ENCODE measurements at regions not wholly inside any gene's neighbourhood (a gene's known extent, or its start where the extent isn't known, plus 50 kb on each side); places are given as distances from the start of the nearest gene placed in this dataset.

- H3K36me3 ChIP-seq: no peaks in the 10 kb centered on the region
- DNase-seq (ENCODE audit: low spot score) (no peak), ATAC-seq (ENCODE audit: insufficient number of reproducible peaks, low FRiP score, low read depth) (no peak)
- no peaks in the 10 kb centered on the region for H3K27me3 ChIP-seq (replicated peaks; ENCODE audit: insufficient read depth)
- H3K4me3 ChIP-seq: no peak overlapping the region
- no peaks in the 10 kb centered on the region for H3K4me1 ChIP-seq (ENCODE audit: control insufficient read depth in 1 of 2, low read depth in 2 of 2)
- H3K9me3 ChIP-seq: no peaks in the 10 kb centered on the region
- TF ChIP-seq CTCF (IDR thresholded peaks at IDR 0.05): no peak
- H3K27ac ChIP-seq: no peak overlapping the region
Measured at GRCh38 chrX:148159796-148160195, 178.7 kb downstream of the FMR1NB start.

GRCh38 chrX:148161701-148162100 lies 180.6 kb downstream of the FMR1NB start:
- Histone ChIP-seq H3K4me3 (no peak overlapping the region), H3K9me3 (no peaks in the 10 kb centered on the region), H3K27ac (no peak overlapping the region), H3K4me1 (ENCODE audit: control insufficient read depth in 1 of 2, low read depth in 2 of 2) (no peaks in the 10 kb centered on the region), H3K27me3 (replicated peaks; ENCODE audit: insufficient read depth) (no peaks in the 10 kb centered on the region), H3K36me3 (no peaks in the 10 kb centered on the region)
- TF ChIP-seq CTCF (IDR thresholded peaks at IDR 0.05): no peak
- DNase-seq (ENCODE audit: low spot score) (no peak), ATAC-seq (ENCODE audit: insufficient number of reproducible peaks, low FRiP score, low read depth) (no peak)

- no peak overlapping the region for H3K27ac ChIP-seq
- H3K4me1 ChIP-seq (ENCODE audit: control insufficient read depth in 1 of 2, low read depth in 2 of 2): no peaks in the 10 kb centered on the region
- no peak for ATAC-seq (ENCODE audit: insufficient number of reproducible peaks, low FRiP score, low read depth)
- no peaks in the 10 kb centered on the region for H3K9me3 ChIP-seq
- H3K36me3 ChIP-seq: no peaks in the 10 kb centered on the region
- no peaks in the 10 kb centered on the region for H3K27me3 ChIP-seq (replicated peaks; ENCODE audit: insufficient read depth)
- no peak overlapping the region for H3K4me3 ChIP-seq
- DNase-seq (ENCODE audit: low spot score): no peak
- no peak for TF ChIP-seq CTCF (IDR thresholded peaks at IDR 0.05)
Measured at GRCh38 chrX:148185631-148186030, 204.5 kb downstream of the FMR1NB start.

DNA sequence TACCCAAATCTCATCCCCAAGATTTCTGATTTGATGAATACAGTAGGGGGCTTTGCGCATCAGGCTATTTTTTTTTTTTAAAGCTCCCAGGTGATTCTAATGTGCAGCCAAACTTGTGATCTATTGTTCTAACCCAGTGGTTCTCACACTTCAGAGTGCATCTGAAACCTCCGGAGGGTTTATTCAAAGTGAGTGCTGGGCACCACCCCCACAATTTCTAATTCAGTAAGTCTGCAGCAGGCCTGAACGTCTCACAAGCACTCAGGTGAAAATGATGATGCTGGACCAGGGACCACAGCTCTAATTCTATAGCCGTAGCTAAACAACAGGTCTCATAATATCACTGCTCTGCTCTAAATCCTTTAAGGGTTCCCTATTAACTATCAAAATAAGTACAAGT lies 211.4 kb downstream of the FMR1NB start:
- no peak for TF ChIP-seq CTCF (IDR thresholded peaks at IDR 0.05)
- Histone ChIP-seq H3K36me3 (no peaks in the 10 kb centered on the region), H3K27me3 (replicated peaks; ENCODE audit: insufficient read depth) (no peaks in the 10 kb centered on the region), H3K4me3 (no peak overlapping the region), H3K4me1 (ENCODE audit: control insufficient read depth in 1 of 2, low read depth in 2 of 2) (no peaks in the 10 kb centered on the region), H3K9me3 (no peaks in the 10 kb centered on the region), H3K27ac (no peak overlapping the region)
- ATAC-seq (ENCODE audit: insufficient number of reproducible peaks, low FRiP score, low read depth): no peak
- no peak for DNase-seq (ENCODE audit: low spot score)

DNA sequence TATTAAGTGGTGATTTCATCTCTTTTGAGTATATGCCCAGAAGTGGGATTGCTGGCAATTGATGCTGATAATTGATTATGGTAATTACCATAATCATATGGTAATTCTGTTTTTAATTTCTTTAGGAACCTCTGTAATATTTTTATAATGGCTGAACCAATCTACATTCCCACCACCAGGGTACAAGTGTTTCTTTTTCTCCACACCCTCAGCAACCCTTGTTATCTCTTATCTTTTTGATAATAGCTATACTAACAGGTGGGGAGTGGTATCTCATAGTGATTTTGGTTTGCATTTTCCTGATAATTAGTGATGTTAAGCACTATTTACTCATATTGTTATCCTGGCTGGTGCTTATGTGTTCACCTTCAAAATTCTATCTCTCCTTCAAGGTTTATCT lies 212.6 kb downstream of the FMR1NB start:
- no peaks in the 10 kb centered on the region for H3K27me3 ChIP-seq (replicated peaks; ENCODE audit: insufficient read depth)
- H3K4me3 ChIP-seq: no peak overlapping the region
- DNase-seq (ENCODE audit: low spot score): no peak
- no peak overlapping the region for H3K27ac ChIP-seq
- H3K9me3 ChIP-seq: no peaks in the 10 kb centered on the region
- H3K4me1 ChIP-seq (ENCODE audit: control insufficient read depth in 1 of 2, low read depth in 2 of 2): no peaks in the 10 kb centered on the region
- no peak for TF ChIP-seq CTCF (IDR thresholded peaks at IDR 0.05)
- no peaks in the 10 kb centered on the region for H3K36me3 ChIP-seq
- ATAC-seq (ENCODE audit: insufficient number of reproducible peaks, low FRiP score, low read depth): no peak

All from thoracic aorta (tissue), 2 donors.